ENCODE measurements at regions not wholly inside any gene's neighbourhood (a gene's known extent, or its start where the extent isn't known, plus 50 kb on each side); places are given as distances from the start of the nearest gene placed in this dataset.

GRCh38 chr9:117549444-117549843 is 134.6 kb upstream of the ASTN2 start:
- intact Hi-C loops (cut with DNase I), result no loop called here
- H3K4me1 ChIP-seq, result no peaks in the 10 kb centered on the region
- H3K9me3 ChIP-seq, result no peaks in the 10 kb centered on the region

GRCh38 chr9:117548556-117548955 is 133.7 kb upstream of the ASTN2 start:
- no peak for DNase-seq (ENCODE audit: extremely low spot score in 2 of 2)
- H3K27me3 ChIP-seq, result no peaks in the 10 kb centered on the region
- TF ChIP-seq CTCF (IDR thresholded peaks at IDR 0.05), result no peak
- no peak for TF ChIP-seq POLR2AphosphoS5 (IDR thresholded peaks at IDR 0.05; ENCODE audit: insufficient read depth in 1 of 2, low read depth in 1 of 2)
- TF ChIP-seq POLR2A (IDR thresholded peaks at IDR 0.05), result no peak
- no peaks in the 10 kb centered on the region for H3K36me3 ChIP-seq
- no peak overlapping the region for H3K4me3 ChIP-seq
- no peaks in the 10 kb centered on the region for H3K9me3 ChIP-seq
- intact Hi-C loops (cut with DNase I), result no loop called here
- no peaks in the 10 kb centered on the region for H3K4me1 ChIP-seq
- H3K27ac ChIP-seq, result no peak overlapping the region

More at GRCh38 chr9:117549444-117549843, 134.6 kb upstream of the ASTN2 start:
- no peak overlapping the region for H3K4me3 ChIP-seq
- no peak overlapping the region for H3K27ac ChIP-seq
- DNase-seq (ENCODE audit: extremely low spot score in 2 of 2), result no peak
- H3K36me3 ChIP-seq, result no peaks in the 10 kb centered on the region
- TF ChIP-seq POLR2AphosphoS5 (IDR thresholded peaks at IDR 0.05; ENCODE audit: insufficient read depth in 1 of 2, low read depth in 1 of 2) (no peak), POLR2A (IDR thresholded peaks at IDR 0.05) (no peak), CTCF (IDR thresholded peaks at IDR 0.05) (no peak)
- H3K27me3 ChIP-seq, result no peaks in the 10 kb centered on the region

GRCh38 chr9:117547904-117548303 is 133.0 kb upstream of the ASTN2 start:
- intact Hi-C loops (cut with DNase I), result no loop called here
- Histone ChIP-seq H3K27ac (no peak overlapping the region), H3K4me1 (no peaks in the 10 kb centered on the region), H3K4me3 (no peak overlapping the region), H3K27me3 (no peaks in the 10 kb centered on the region), H3K36me3 (no peaks in the 10 kb centered on the region), H3K9me3 (no peaks in the 10 kb centered on the region)
- no peak for TF ChIP-seq POLR2AphosphoS5 (IDR thresholded peaks at IDR 0.05; ENCODE audit: insufficient read depth in 1 of 2, low read depth in 1 of 2)
- no peak for TF ChIP-seq POLR2A (IDR thresholded peaks at IDR 0.05)
- no peak for TF ChIP-seq CTCF (IDR thresholded peaks at IDR 0.05)
- no peak for DNase-seq (ENCODE audit: extremely low spot score in 2 of 2)

- Histone ChIP-seq H3K9me3 (no peaks in the 10 kb centered on the region), H3K4me3 (no peak overlapping the region), H3K4me1 (no peaks in the 10 kb centered on the region), H3K27me3 (no peaks in the 10 kb centered on the region), H3K27ac (no peak overlapping the region), H3K36me3 (no peaks in the 10 kb centered on the region)
- TF ChIP-seq POLR2AphosphoS5 (IDR thresholded peaks at IDR 0.05; ENCODE audit: insufficient read depth in 1 of 2, low read depth in 1 of 2), result no peak
- no peak for DNase-seq (ENCODE audit: extremely low spot score in 2 of 2)
- intact Hi-C loops (cut with DNase I), result no loop called here
Observed at GRCh38 chr9:117546894-117547678, 132.2 kb upstream of the ASTN2 start.

GRCh38 chr9:117545846-117546245 is 131.0 kb upstream of the ASTN2 start:
- Histone ChIP-seq H3K4me3 (no peak overlapping the region), H3K27ac (no peak overlapping the region), H3K36me3 (no peaks in the 10 kb centered on the region), H3K27me3 (no peaks in the 10 kb centered on the region), H3K9me3 (no peaks in the 10 kb centered on the region), H3K4me1 (no peaks in the 10 kb centered on the region)
- intact Hi-C loops (cut with DNase I), result no loop called here
- no peak for DNase-seq (ENCODE audit: extremely low spot score in 2 of 2)
- TF ChIP-seq POLR2AphosphoS5 (IDR thresholded peaks at IDR 0.05; ENCODE audit: insufficient read depth in 1 of 2, low read depth in 1 of 2) (no peak), POLR2A (IDR thresholded peaks at IDR 0.05) (no peak), CTCF (IDR thresholded peaks at IDR 0.05) (no peak)
